GM12864 (cell line): ENCODE measurements at regions not wholly inside any gene's neighbourhood (a gene's known extent, or its start where the extent isn't known, plus 50 kb on each side); places are given as distances from the start of the nearest gene placed in this dataset.

Source experiments
- DNase-seq: peaks from one replicate; pipeline ENCODE4 v3.0.0-alpha.2; 2011; ENCODE audit warnings: low read depth
- H3K4me3 ChIP-seq: 2 replicates; pipeline ENCODE4 v1.5.1; 2011; ENCODE audit warnings: mild to moderate bottlenecking, low read depth, low read length, control low read depth
- CTCF ChIP-seq: IDR thresholded peaks from 2 replicates; pipeline ENCODE4 v1.5.1; 2011; ENCODE audit warnings: low read depth, mild to moderate bottlenecking, moderate library complexity, low read length, control low read depth, inconsistent platforms; ENCODE audit errors: missing control alignments

- no peak for DNase-seq
- TF ChIP-seq CTCF = no peak
- no peak overlapping the region for H3K4me3 ChIP-seq
Observed at GRCh38 chr7:106794276-106795083, 70.6 kb upstream of the PIK3CG start.

- no peak overlapping the region for H3K4me3 ChIP-seq
- no peak for TF ChIP-seq CTCF
- DNase-seq = no peak
Observed at GRCh38 chr7:106795084-106795876, 69.8 kb upstream of the PIK3CG start.

GRCh38 chr7:106795877-106796231 is 69.2 kb upstream of the PIK3CG start:
- H3K4me3 ChIP-seq = no peak overlapping the region
- no peak for DNase-seq
- TF ChIP-seq CTCF = no peak

- no peak overlapping the region for H3K4me3 ChIP-seq
- DNase-seq = no peak
- no peak for TF ChIP-seq CTCF
Observed at GRCh38 chr7:106797937-106798336, 67.1 kb upstream of the PIK3CG start.

GRCh38 chr7:106802589-106802988 is 62.5 kb upstream of the PIK3CG start:
- TF ChIP-seq CTCF = no peak
- no peak overlapping the region for H3K4me3 ChIP-seq
- DNase-seq = no peak

- TF ChIP-seq CTCF = no peak
- no peak for DNase-seq
- H3K4me3 ChIP-seq = no peak overlapping the region
Observed at GRCh38 chr7:106806556-106806955, 58.5 kb upstream of the PIK3CG start.
